Limb (tissue), 2 donors: ENCODE measurements at regions not wholly inside any gene's neighbourhood (a gene's known extent, or its start where the extent isn't known, plus 50 kb on each side); places are given as distances from the start of the nearest gene placed in this dataset.

Source experiments
- DNase-seq, 2 donors: peaks; one replicate each; pipeline ENCODE4 v3.0.0-alpha.2; 2016; ENCODE audit errors: extremely low spot score in 2 of 2

- no peak for DNase-seq
These were observed 540.6 kb downstream of the EBF1 start for GRCh38 chr5:158559066-158559465.

GRCh38 chr5:158553962-158554336 lies 545.8 kb downstream of the EBF1 start:
- no peak for DNase-seq

GRCh38 chr5:158553195-158553961 lies 546.3 kb downstream of the EBF1 start:
- DNase-seq: peak; percentile 55 to 71

GRCh38 chr5:158552241-158552640 lies 547.5 kb downstream of the EBF1 start:
- DNase-seq: no peak

- DNase-seq: no peak
These were observed 550.4 kb downstream of the EBF1 start for GRCh38 chr5:158549311-158549710.

- DNase-seq: no peak
These were observed 553.0 kb downstream of the EBF1 start for GRCh38 chr5:158546748-158547147.

GRCh38 chr5:158545949-158546530 lies 553.7 kb downstream of the EBF1 start:
- DNase-seq: no peak

- DNase-seq: no peak
These were observed 555.1 kb downstream of the EBF1 start for GRCh38 chr5:158544388-158545339.

- DNase-seq: no peak
These were observed 556.0 kb downstream of the EBF1 start for GRCh38 chr5:158543539-158544387.

- DNase-seq: no peak
These were observed 558.0 kb downstream of the EBF1 start for GRCh38 chr5:158541536-158542297.

- DNase-seq: no peak
These were observed 561.1 kb downstream of the EBF1 start for GRCh38 chr5:158538506-158539074.

- DNase-seq: no peak
These were observed 562.4 kb downstream of the EBF1 start for GRCh38 chr5:158537366-158537765.

- DNase-seq: no peak
These were observed 565.5 kb downstream of the EBF1 start for GRCh38 chr5:158534203-158534602.

GRCh38 chr5:158532739-158533138 lies 567.0 kb downstream of the EBF1 start:
- no peak for DNase-seq

- no peak for DNase-seq
These were observed 567.9 kb downstream of the EBF1 start for GRCh38 chr5:158531860-158532259.

GRCh38 chr5:158530115-158530514 lies 569.6 kb downstream of the EBF1 start:
- DNase-seq: no peak

- no peak for DNase-seq
These were observed 570.3 kb downstream of the EBF1 start for GRCh38 chr5:158529454-158529853.

- no peak for DNase-seq
These were observed 574.1 kb downstream of the EBF1 start for GRCh38 chr5:158525663-158526062.

- no peak for DNase-seq
These were observed 575.6 kb downstream of the EBF1 start for GRCh38 chr5:158524070-158524469.

GRCh38 chr5:158522776-158523175 lies 576.9 kb downstream of the EBF1 start:
- peak; percentile 45 to 72 for DNase-seq
